Activated T-helper 2 cell treated with anti-CD3 and anti-CD28 coated beads, Interferon-gamma antibody, Interleukin-2, Interleukin-4, amounts not matched to agents 10 μg/mL and 5 μg/mL and 100 μg/mL, durations not matched to agents 14 hours and 24 hours and 36 hours (primary cell): ENCODE measurements at regions not wholly inside any gene's neighbourhood (a gene's known extent, or its start where the extent isn't known, plus 50 kb on each side); places are given as distances from the start of the nearest gene placed in this dataset.

Source experiments
- DNase-seq: peaks from one replicate; pipeline ENCODE4 v3.0.0; 2021; ENCODE audit warnings: low spot score
- H3K27ac Mint-ChIP-seq: one replicate; pipeline ENCODE4 v1.8.0; 2021; ENCODE audit warnings: mixed read lengths
- H3K27me3 Mint-ChIP-seq: one replicate; pipeline ENCODE4 v1.8.0; 2021; ENCODE audit warnings: low read depth, mixed read lengths
- H3K36me3 Mint-ChIP-seq: one replicate; pipeline ENCODE4 v1.8.0; 2021; ENCODE audit warnings: low read depth, mixed read lengths
- H3K4me1 Mint-ChIP-seq: one replicate; pipeline ENCODE4 v1.8.0; 2021; ENCODE audit warnings: low read depth, mixed read lengths
- H3K4me3 Mint-ChIP-seq: one replicate; pipeline ENCODE4 v1.8.0; 2021; ENCODE audit warnings: low read depth, mild to moderate bottlenecking, moderate library complexity, mixed read lengths
- H3K9me3 Mint-ChIP-seq: one replicate; pipeline ENCODE4 v1.8.0; 2021; ENCODE audit warnings: mixed read lengths
- intact Hi-C: fragments of 100-400 bp; cut with micrococcal nuclease; formaldehyde crosslinking; loops from one replicate; pipeline ENCODE4 v1.15.1; 2023

GRCh38 chr7:156219307-156220077 is 407.2 kb upstream of the SHH start:
- no peaks in the 10 kb centered on the region for H3K9me3 Mint-ChIP-seq
- peak; percentile 2 for DNase-seq
- no peaks in the 10 kb centered on the region for H3K4me1 Mint-ChIP-seq
- H3K36me3 Mint-ChIP-seq = no peaks in the 10 kb centered on the region
- H3K27ac Mint-ChIP-seq = no peak overlapping the region
- no peaks in the 10 kb centered on the region for H3K27me3 Mint-ChIP-seq
- no peak overlapping the region for H3K4me3 Mint-ChIP-seq
- intact Hi-C loops = no loop called here

DNA sequence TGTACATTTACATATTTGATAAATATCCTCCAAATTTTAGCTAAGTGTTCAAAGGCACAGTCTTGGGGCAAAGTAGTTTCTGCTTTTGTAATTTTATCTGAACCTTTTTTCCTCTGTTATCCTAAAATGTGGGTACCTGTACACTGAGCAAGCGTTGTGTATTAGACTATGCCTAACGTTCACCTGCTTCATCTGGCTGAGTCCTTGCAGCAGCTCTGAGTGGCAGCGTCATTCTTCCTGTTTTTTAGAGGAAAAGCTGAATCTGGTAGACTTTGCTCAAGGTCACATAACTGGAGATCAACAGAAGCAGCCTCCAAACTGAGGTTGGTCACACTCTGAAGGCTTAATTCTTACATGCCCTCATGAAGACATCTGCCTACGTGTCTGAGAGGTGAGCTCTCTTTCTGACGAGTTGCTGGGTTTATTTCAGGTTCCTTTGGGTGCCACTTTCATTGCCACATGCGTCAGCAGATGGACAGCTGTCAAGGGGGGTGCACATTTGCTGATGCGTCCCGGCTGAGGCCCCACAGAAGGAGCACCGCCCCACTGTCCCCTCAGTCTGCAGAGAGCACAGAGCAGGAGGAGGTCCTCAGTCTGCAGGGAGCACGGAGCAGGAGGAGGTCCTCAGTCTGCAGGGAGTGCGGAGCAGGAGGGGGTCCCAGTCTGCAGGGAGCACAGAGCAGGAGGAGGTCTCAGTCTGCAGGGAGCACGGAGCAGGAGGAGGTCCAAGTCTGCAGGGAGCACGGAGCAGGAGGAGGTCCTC is 406.5 kb upstream of the SHH start:
- Mint-ChIP-seq H3K36me3 (no peaks in the 10 kb centered on the region), H3K27me3 (no peaks in the 10 kb centered on the region), H3K27ac (no peak overlapping the region), H3K4me1 (no peaks in the 10 kb centered on the region), H3K4me3 (no peak overlapping the region), H3K9me3 (no peaks in the 10 kb centered on the region)
- no peak for DNase-seq
- intact Hi-C loops = no loop called here

GRCh38 chr7:156217803-156218202 is 405.5 kb upstream of the SHH start:
- Mint-ChIP-seq H3K27me3 (peaks cover 2% of the 10 kb centered on the region), H3K36me3 (no peaks in the 10 kb centered on the region), H3K27ac (no peak overlapping the region), H3K4me1 (no peaks in the 10 kb centered on the region), H3K9me3 (no peaks in the 10 kb centered on the region), H3K4me3 (no peak overlapping the region)
- DNase-seq = no peak
- intact Hi-C loops = no loop called here

GRCh38 chr7:156209087-156209486 is 396.8 kb upstream of the SHH start:
- intact Hi-C loops = no loop called here
- Mint-ChIP-seq H3K4me1 (no peaks in the 10 kb centered on the region), H3K4me3 (no peak overlapping the region), H3K27me3 (peaks cover 2% of the 10 kb centered on the region), H3K27ac (no peak overlapping the region), H3K9me3 (no peaks in the 10 kb centered on the region), H3K36me3 (no peaks in the 10 kb centered on the region)
- DNase-seq = no peak

- Mint-ChIP-seq H3K9me3 (no peaks in the 10 kb centered on the region), H3K4me1 (no peaks in the 10 kb centered on the region), H3K4me3 (no peak overlapping the region), H3K27me3 (no peaks in the 10 kb centered on the region), H3K36me3 (no peaks in the 10 kb centered on the region), H3K27ac (no peak overlapping the region)
- intact Hi-C loops = no loop called here
- DNase-seq = no peak
Measured at GRCh38 chr7:156207306-156207705, 395.0 kb upstream of the SHH start.

DNA sequence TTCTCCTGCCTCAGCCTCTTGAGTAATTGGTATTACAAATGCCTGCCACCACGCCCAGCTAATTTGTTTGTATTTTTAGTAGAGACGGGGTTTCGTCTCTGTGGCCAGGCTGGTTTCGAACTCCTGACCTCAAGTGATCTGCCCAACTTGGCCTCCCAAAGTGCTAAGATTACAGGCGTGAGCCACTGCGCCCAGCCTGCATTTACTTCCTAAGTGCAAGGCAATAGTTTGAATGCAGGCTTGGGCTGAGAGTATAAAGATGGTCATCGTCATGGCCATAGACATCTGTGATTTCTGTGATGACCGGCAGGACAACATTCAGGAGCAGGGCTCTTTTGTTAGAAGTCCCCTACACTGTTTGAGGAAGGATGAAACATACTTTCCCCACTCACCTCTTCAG is 393.9 kb upstream of the SHH start:
- intact Hi-C loops = no loop called here

DNA sequence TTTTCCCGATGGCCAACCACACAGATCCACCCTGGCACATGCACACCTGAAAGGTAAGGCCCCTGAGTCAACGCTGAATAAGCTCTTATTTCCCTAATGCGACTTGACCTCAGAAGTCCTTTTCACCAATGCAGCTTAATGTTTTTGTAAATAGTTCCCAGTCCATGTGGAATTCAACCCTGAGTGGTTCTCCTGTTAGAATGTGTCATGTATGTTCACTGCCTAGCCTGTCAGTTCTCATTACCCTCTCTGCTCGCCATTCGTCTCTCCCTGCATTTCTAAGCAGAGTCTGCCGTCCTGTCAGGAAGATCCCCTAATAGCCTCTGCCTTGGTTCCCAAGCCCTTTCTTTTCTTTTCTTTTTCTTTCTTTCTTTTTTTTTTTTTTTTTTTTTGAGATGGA is 392.6 kb upstream of the SHH start:
- no peak for DNase-seq
- H3K36me3 Mint-ChIP-seq = no peaks in the 10 kb centered on the region
- no peaks in the 10 kb centered on the region for H3K27me3 Mint-ChIP-seq
- H3K27ac Mint-ChIP-seq = no peak overlapping the region
- H3K9me3 Mint-ChIP-seq = no peaks in the 10 kb centered on the region
- intact Hi-C loops = no loop called here
- H3K4me1 Mint-ChIP-seq = no peaks in the 10 kb centered on the region
- no peak overlapping the region for H3K4me3 Mint-ChIP-seq

More for the DNA sequence above, 393.9 kb upstream of the SHH start:
- no peak for DNase-seq
- Mint-ChIP-seq H3K36me3 (no peaks in the 10 kb centered on the region), H3K4me1 (no peaks in the 10 kb centered on the region), H3K27me3 (no peaks in the 10 kb centered on the region), H3K27ac (no peak overlapping the region), H3K9me3 (no peaks in the 10 kb centered on the region), H3K4me3 (no peak overlapping the region)

- no peaks in the 10 kb centered on the region for H3K27me3 Mint-ChIP-seq
Measured at GRCh38 chr7:156203923-156204322, 391.7 kb upstream of the SHH start.

DNA sequence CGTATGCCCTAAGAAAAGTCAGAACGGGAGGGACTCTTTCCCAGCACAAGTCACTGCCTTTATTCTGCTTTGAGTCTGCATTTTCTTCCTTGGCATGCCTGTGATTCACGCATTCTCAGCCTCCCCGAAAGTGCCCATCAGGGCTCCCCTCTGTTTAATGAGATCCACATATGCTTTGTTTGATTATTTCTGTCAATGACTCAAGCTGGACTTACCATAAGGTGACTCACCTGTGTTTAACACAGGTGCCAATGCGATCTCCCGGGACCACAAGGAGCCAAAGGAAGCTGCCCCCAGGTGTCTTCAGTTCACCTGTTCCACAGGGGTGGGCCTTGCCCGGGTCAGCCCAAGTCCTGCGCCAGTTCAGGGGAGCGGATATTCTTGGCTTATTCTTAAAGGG is 386.0 kb upstream of the SHH start:
- H3K9me3 Mint-ChIP-seq = no peaks in the 10 kb centered on the region
- DNase-seq = no peak
- H3K4me3 Mint-ChIP-seq = no peak overlapping the region
- H3K27ac Mint-ChIP-seq = no peak overlapping the region
- no peaks in the 10 kb centered on the region for H3K4me1 Mint-ChIP-seq
- H3K27me3 Mint-ChIP-seq = no peaks in the 10 kb centered on the region
- no peaks in the 10 kb centered on the region for H3K36me3 Mint-ChIP-seq
- intact Hi-C loops = no loop called here

More at GRCh38 chr7:156203923-156204322, 391.7 kb upstream of the SHH start:
- Mint-ChIP-seq H3K9me3 (no peaks in the 10 kb centered on the region), H3K4me3 (no peak overlapping the region), H3K36me3 (no peaks in the 10 kb centered on the region), H3K27ac (no peak overlapping the region), H3K4me1 (no peaks in the 10 kb centered on the region)
- no peak for DNase-seq
- intact Hi-C loops = no loop called here

DNA sequence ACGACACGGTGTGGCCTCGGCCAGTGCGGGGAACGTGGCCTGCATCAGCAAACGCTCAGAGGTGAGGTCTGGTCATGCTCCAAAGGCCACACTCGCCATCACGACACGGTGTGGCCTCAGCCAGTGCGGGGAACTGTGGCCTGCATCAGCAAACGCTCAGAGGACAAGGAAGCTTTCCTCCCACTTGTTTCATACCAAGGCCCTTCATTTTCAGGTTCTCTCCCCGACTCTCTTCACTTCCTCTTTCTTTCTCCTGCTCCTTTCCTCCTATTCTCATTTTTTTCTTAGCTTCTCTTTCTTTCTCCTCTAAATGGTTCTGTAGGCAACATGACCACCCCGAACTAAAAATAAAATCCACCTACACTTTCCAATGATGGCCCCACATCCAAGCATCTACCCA is 384.4 kb upstream of the SHH start:
- intact Hi-C loops = no loop called here
- Mint-ChIP-seq H3K36me3 (no peaks in the 10 kb centered on the region), H3K9me3 (no peaks in the 10 kb centered on the region), H3K4me1 (no peaks in the 10 kb centered on the region), H3K27me3 (no peaks in the 10 kb centered on the region), H3K27ac (no peak overlapping the region), H3K4me3 (no peak overlapping the region)
- no peak for DNase-seq

- intact Hi-C loops = no loop called here
- no peak overlapping the region for H3K27ac Mint-ChIP-seq
- no peaks in the 10 kb centered on the region for H3K4me1 Mint-ChIP-seq
- H3K9me3 Mint-ChIP-seq = no peaks in the 10 kb centered on the region
- no peak overlapping the region for H3K4me3 Mint-ChIP-seq
- no peaks in the 10 kb centered on the region for H3K27me3 Mint-ChIP-seq
- no peak for DNase-seq
- H3K36me3 Mint-ChIP-seq = no peaks in the 10 kb centered on the region
Measured at GRCh38 chr7:156195276-156195675, 383.0 kb upstream of the SHH start.

DNA sequence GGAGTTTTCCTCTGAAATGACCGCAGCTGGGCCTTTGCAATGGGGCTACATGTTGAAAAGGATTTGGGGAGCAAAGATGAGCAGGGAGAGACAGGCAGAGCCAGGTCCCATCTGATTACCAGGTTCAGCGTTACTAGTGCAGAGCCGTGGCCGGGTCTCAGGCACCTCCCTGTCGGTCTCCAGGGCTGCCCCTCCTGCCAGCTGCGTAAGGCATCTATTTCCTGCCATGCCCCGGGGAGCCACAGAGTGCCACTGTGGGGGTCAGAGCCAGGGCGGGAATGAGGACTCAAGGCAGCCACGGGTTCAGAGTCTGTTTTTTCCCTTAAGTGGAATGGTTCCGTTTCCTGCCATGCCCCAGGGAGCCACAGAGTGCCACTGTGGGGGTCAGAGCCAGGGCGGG is 382.6 kb upstream of the SHH start:
- Mint-ChIP-seq H3K4me3 (no peak overlapping the region), H3K36me3 (no peaks in the 10 kb centered on the region), H3K27me3 (no peaks in the 10 kb centered on the region), H3K9me3 (no peaks in the 10 kb centered on the region), H3K27ac (no peak overlapping the region), H3K4me1 (no peaks in the 10 kb centered on the region)
- intact Hi-C loops = no loop called here
- no peak for DNase-seq

- Mint-ChIP-seq H3K27me3 (no peaks in the 10 kb centered on the region), H3K4me3 (no peak overlapping the region), H3K4me1 (no peaks in the 10 kb centered on the region), H3K36me3 (no peaks in the 10 kb centered on the region), H3K9me3 (no peaks in the 10 kb centered on the region), H3K27ac (no peak overlapping the region)
- intact Hi-C loops = no loop called here
- DNase-seq = no peak
Measured at GRCh38 chr7:156192921-156193320, 380.7 kb upstream of the SHH start.
